Fibroblast of upper back skin (primary cell): ENCODE measurements at regions not wholly inside any gene's neighbourhood (a gene's known extent, or its start where the extent isn't known, plus 50 kb on each side); places are given as distances from the start of the nearest gene placed in this dataset.
"Not testable (repeated sequence)": the region's sequence is repeated elsewhere in the genome, so short reads cannot be mapped to it uniquely, and the experiment has no call there.

ENCODE experiments used
- DNase-seq: peaks from one replicate; pipeline ENCODE4 v3.0.0-alpha.2; 2013

DNA sequence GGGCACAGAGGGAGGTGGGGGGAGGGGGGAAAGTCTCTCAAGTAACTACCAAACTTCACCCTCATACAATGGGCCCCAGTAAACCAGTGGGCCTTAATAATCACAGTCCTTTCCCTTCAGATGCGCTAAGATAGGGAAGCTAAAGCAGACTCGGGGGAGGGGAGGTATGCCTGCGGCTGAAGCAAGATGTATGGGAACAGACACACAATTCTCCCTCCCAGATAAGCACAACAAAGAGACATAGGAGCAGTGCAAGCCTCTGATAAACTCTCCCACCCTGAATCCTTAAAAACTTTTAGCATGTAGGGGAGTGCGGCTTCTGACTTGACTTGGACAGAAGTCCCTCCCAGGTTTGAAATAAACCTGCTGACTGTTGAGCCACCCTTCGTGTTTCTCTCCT is 54.7 kb downstream of the PROP1 start:
- DNase-seq = not testable (repeated sequence)

DNA sequence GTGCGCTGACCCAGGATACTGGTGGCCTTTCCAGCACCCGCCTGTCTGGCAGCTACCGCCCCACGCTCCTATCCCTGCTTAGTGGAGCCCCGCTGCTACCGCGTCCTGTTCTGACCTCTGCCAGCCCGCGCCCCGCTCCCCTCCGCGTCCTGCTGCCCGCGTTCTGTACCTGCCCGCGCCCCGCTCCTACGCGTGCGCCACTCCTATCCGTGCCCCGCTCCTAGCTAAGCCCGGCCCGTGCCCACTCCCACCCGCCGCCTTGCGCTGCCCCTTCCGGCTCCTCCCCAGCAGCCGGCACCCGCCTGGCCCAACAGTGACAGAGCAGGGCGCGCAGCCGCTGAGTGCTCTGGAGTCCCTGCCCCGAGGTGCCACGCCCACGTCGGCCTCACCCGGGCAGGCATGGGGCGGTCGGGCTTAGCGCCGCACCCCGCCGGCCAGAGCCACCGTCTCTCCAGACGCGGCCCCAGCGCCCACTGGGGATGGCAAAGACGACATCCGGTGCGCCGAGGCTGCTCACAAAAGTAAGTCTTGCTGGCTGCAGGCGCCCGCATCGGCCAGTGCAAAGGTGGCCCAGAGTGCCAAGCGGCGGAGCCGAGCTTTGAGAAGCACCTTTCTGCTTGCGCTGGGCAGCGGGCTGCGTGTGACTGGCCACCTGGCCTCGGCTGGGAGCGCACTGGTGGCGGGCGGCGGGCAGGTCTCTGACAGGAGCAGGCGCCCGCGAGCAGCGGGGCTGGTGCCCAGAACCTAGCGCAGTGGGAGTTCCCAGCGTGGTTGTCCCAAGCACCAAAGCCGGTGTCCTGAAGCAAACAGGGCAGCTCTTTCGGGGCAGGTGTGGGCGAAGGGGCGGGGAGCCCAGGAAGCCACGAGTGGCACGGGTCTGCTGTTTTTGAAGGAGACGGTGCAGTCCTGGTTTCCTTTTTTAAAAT is 56.5 kb downstream of the PROP1 start:
- DNase-seq = not testable (repeated sequence)

DNA sequence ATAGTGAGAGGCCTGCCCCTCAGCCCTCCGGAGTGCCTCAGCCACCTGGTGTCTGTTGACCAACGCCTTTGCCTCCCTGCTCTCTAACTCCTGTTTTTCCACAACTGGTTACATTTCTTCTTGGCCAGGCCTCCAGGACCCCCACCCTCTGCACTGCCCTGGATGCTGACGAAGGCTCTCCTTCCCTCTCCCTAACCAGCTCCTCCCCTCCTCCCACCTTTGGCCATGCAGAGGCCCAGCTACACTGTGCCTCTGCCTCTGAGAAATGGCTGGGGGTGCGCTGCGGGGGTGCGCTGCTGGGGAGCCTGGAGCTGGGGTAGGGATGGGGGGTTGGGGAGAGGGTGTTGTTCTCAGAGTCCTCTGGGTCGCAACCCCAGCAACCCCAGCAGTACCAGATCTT is 57.3 kb downstream of the PROP1 start:
- not testable (repeated sequence) for DNase-seq

DNA sequence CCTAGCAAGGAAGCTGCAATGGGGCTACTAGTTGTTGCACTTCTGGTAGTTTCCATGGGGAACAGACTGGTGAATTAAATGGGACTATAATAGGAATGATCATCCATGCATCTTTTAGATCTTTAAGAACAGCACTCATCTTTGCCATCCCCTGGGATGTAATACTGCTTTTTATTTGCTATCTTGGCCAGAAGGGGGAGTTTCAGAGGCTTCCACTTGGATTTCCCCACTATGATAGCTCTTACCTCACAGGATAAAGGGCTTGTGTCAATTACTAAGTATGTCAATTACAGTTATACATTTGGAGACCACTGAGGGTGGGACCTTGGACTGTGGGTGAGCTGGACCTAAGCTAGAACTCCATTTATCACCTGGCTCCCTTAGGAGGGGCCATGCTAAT is 61.8 kb downstream of the PROP1 start:
- not testable (repeated sequence) for DNase-seq

DNA sequence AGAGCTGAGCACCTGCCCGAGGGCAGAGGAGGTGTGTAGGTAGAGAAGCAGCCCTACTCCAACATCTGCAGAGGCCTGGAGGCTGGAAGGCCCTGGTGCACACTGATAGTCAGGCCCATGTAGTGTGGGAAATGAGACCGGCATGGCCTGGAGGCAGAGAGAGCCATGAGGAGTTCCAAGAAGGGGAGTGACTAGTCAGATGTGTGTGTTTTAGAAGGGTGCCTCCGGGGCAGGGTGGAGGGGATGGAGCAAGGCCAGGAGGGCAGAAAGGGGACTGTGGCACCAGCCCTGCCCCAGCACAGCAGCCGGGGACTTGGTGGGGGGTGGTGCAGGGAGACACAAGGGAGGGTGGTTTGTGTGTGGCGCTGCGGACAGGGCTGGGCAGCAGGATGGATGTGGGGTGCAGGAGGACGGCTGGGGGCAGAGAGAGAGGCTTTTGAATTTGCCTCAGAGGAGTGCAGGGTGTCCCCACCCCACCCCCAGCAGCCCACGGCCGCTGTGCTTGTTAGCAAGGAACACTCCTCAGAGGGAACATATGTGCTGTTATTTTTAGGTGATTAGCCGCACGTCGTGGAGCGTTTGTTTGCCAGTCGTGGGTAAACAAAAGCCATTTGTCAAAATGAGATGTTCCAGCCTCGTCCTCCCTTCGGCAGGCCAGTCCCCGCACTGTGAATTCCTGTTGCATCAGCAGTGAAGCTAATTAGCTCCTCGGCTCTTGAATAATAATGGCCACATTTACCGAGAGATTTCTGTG is 65.6 kb downstream of the PROP1 start:
- not testable (repeated sequence) for DNase-seq

DNA sequence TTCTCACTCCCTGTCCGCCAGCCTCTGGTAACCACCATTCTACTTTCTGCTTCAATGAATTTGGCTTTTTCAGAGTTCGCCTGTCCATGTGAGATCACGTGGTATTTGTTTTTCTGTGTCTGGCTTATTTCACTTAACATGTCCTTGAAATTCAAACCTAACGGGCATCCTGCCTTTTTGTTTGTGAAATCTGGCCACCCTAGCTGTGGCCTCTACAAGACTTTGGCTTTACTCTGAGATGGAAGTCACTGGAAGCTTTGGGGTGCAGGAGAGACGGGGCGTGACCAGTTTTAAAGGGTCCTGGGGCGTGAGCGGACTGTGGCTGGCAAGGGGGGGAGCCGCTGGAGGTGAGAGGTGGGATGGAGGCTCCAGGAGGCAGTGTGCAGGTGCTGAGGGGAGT is 66.4 kb downstream of the PROP1 start:
- not testable (repeated sequence) for DNase-seq

DNA sequence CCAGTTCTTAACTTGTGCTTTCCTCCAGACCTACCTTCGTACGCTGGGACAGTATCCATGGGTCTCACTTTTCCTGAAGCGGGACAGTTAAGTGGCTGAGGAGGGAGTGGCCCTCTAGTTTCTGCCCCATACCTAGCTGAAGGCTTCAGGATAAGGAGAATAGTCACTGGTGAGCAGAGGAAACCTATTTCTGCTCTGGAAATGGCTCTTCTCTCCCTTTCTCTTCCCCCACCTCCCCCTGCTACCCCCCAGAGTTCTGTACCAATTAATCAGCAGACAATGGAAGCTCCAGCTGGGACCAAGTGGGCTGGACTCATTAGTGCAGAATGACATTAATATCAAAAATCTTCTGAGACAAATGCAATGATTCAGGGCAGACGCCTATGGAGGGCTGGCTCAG is 68.5 kb downstream of the PROP1 start:
- DNase-seq = not testable (repeated sequence)

DNA sequence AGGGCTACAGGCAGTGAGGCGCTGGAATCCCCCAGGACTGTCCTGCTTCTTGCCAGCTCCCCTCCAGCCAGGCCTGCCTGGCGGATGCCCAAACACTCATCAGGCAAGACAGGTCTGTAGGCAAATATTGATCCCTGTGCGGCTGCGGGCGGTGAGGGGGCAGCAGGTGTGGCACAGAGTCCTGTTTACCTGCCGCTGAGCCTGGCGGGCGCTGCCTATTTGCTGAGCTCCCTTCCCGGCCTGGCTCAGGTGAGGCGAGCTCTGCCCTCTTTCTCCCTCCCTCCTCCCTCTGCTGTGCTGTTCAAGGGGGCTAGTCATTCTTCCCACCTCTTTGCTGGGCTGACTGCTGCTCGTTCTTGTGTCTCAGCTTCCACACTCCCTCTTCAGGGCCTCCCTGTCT is 71.5 kb downstream of the PROP1 start:
- not testable (repeated sequence) for DNase-seq

DNA sequence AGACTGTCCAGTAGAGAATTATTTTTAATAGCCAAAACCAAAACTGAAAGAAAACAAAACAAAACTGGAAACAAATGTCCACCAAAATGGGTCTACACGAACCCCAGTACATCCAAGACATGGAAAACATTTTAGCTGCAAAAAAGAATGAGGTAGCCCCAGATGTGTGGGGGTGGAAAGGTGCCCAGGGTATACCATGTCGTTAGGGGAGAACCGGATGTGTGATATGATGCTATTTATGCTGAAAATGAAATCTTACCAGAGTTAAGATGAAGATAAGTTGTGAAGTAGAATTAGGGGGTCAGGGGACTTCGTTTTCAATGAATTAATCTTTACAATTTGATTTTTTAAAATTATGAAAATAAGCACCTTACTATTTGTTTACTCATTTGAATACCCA is 72.2 kb downstream of the PROP1 start:
- not testable (repeated sequence) for DNase-seq

DNA sequence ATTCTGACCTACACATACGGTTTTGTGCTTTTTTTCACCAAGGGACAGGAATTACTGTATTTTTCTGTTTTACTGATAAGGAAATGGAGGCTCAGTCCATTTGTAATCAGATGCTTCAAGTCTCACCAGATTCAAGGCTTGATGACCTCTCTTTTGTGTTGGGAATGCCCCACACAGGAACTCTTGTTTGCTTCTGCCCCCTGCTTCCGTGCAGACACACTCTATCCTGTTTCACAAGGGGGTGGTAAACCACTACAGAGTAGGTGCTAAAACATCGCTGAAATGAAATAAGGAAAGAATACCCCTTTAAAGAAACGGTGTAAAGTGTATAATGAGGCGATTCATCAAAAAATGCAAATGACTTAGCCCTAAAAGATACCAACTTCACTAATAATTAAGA is 72.9 kb downstream of the PROP1 start:
- not testable (repeated sequence) for DNase-seq

DNA sequence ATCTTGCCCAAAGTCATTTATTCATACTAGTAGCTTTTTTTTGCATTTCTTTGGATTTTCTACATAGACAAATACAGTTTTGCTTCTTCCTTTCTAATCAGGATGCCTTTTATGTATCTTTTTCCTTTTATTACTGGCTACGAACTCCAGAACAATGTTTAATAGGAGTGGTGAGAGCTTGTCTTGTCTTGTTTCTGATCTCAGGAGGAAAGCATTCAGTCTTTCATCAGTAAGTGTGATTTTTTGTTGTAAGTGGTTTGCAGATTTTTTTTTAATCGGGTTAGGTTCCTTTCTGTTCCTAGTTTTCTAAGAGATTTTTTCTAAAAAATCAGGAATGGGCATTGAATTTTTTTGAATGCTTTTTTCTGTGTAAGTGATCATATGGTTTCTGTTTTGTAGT is 86.8 kb downstream of the PROP1 start:
- DNase-seq = peak; percentile 1

DNA sequence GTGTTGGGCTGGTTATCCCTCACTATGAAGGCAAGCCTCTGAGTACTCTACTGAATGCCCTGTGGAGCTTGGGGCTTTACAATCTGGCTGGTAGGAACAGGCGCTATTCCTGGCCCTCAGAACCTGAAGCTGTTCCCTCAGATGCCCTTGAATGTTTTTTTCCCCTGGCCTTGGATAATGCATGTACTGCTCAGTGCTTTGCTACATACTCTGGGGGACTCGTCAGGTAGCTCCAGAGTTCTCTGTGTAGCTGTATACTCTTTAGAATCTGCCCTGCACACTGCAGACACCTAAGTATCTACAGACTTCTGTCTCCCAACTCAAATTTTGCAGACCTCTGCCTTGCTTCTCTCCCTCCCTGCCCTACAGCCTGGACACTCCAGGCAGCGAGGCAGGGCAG is 93.2 kb downstream of the PROP1 start:
- DNase-seq = not testable (repeated sequence)

DNA sequence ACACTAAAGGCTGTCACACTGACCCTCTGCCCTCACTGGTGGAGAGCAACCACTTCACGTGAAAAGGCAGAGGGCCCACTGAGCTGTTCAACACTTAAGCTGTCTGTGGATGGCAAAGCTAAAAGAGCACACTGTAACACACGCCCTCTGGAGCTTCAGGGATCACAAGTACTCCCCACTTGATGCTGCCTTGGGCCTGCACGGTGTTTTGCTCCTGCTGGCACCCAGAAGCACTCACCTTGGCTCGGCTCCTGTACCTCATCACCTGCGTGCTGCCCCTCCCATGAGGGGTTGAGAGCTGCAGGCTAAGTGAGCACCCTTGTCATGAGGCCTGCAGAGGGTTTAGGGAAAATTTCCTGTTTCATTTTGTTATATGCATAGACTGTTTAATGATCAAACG is 96.0 kb downstream of the PROP1 start:
- DNase-seq = not testable (repeated sequence)

DNA sequence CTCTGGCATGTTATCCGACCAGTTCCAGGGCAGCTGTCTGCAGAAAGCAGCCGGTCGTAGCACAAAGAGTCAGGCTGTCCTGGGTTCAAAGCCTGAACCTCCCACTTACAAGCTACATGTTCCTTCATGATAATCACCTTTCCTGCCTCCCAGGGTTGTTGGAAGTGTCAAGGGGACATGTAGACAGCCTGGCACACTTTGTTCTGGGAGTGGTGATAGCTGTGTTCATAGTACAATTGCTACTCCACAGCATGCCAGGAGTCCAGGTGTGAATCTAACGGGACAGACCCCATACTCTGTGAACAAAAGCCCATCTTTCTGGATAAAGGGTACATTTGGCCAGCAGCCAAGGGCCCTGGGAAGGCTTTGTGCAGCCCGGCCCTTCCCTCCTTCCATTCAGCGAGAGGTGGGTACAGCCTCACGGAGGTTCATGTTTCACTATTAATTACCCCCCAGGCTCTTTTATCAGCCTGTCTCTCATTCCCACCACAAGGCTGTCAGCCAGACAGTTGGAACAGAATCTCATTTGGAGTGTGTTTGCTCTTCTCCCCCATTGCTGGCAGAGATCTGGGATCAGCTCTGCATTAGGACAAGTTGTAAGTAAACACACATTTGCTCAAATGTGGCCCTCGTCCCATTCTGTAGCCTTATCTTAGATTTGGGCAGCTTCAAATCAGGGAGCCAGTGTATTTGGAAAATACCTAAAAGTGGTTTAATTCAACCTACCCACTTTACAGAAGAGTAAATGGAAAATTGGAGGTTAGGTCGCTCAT is 101.2 kb downstream of the PROP1 start:
- not testable (repeated sequence) for DNase-seq

DNA sequence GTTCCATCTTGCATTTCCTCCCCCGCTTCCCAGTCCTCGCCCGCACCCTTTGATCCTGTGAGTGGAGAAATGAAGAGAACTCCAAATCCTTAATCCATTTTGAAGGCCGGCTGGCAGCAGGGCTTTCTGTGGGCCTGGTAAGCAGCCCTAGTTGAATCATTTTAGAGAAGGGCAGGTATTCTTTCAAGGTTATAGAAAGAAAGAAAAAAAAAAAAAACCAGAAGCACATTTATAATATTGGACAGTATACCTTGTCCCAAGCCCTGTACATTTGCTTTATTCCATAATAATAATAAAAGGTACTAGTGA is 103.7 kb downstream of the PROP1 start:
- not testable (repeated sequence) for DNase-seq

DNA sequence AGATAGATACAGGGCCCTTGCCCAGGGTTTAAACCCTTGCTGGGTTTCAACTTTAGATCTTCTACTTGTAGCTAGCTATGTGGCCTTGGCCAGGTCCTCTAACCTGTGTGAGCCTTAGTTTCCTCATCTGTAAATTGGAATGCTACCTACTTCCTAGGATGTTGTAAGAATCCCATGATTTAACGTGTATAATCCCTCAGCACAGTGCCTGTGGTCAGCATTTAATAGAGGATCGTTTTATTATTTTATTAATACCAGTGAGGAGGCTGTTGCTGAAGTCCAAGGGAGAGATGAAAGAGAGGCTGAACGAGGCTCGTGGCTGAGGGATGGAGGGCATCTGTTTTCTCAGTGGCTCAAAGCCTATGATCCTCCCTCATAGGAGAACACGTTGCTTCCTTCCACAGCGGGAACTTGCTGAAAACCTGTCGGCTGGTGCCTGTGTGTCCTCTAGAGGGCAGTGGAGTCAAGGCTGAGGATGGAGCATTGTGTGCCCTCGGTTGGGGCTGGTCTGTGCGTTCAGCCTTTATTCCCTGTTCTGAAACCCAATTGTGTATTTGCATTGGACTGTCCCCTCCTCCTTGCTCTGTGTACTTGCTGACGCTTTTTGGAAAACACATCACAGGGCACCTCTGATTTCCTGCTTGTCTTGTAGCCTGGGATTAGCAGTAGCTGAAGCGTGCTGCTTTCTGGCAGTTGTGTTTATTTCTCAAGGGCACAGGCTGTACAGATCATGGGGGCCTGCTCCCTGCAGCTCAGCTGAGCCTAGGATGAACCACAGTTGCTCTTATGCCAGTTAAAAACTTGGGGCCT is 104.3 kb downstream of the PROP1 start:
- not testable (repeated sequence) for DNase-seq

DNA sequence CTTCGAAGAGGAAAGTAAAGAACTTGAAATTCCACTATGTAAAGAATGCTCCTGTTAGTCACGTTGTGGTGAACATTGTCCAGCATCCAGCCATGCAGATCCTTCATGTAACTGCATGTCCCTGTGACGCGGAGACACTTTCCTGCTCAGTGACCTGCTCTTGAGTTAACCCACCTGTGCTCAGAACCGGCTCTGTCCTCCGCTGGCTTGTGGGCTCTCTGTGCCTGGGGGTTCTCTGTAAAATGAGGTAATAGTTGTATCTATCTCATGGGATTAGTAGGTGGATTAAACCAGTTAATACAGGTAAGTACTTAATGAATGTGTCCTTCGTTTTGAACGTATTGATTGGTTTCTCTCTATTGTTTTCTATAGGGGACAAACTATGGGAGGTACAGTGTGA is 100.6 kb upstream of the FAM153A start:
- DNase-seq = not testable (repeated sequence)

DNA sequence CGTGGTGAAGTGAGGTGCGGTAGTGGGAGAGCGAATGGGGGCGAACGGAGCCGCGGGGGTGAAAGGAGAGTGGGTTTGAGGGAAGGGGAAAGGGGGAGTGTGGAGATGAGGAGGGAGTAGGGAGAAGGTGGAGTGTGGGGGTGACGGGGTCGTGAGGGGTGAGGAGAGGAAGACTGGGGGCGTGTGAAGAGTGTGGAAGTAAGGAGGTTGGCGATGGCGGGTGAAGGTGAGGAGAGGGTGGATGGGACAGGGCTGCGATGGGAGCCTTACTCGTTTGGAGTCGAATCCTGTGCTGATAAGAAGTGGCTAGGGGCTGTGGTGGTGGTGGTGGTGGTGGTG is 93.2 kb upstream of the FAM153A start:
- DNase-seq = not testable (repeated sequence)

DNA sequence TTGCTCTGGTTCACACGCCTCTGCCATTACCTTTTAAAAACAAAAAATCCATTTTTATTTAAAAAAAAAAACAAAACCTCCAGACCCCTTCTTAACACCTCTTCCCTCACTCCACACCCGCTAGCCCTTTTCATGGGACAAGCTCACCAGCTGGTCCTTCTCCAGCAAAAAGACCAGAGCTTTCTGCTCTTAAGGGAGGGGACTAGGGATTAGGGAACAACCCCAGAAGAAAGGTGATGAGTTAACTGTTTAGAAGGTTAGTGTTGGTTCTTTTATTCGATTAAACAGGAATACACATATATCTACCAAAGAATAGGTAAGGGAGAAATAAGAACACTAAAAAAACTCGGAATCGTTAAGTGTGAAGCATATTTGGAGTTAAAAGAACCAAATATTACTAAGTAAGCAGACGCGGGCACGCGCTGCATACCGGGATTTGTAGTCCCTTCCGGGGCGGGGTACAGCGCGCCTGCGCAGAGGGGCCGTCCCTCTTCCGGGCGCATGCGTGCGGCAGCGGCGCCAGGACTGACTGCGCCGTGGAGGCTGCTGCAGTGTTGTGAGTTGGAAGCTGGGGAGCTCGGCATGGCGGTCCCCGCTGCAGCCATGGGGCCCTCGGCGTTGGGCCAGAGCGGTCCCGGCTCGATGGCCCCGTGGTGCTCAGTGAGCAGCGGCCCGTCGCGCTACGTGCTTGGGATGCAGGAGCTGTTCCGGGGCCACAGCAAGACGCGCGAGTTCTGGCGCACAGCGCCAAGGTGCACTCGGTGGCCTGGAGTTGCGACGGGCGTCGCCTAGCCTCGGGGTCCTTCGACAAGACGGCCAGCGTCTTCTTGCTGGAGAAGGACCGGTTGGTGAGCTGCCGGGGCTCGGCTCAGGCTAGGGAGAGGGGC is 92.6 kb upstream of the FAM153A start:
- DNase-seq = not testable (repeated sequence)

DNA sequence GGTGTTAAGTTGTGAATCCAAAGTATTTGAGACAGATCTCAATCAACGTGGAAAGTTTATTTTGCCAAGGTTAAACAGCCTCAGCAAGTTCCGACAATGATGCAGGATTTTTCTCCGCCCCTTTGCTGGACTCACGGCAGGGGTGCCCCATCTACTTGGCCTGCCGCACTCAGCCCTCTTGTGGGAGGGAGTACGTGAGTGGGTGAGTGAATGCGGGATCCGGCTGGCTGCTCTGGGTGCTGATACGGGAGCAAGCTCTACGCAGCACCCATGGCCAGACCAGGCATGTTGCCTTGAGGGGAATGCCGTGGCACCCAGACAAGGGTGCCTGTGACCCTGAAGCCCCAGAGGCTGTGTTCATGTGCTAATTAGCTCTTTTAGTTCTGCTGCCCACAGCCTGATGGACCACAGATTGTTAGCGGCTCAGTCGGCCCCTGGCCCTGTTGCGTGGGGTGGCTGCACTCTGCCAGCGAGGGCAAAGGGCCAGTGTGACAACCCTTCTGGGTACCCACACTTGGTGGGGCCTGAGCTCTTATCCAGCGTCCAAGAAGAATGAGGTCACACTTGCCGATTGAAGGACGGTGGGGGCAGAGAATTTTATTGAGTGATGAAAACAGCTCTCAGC is 81.2 kb upstream of the FAM153A start:
- DNase-seq = not testable (repeated sequence)

DNA sequence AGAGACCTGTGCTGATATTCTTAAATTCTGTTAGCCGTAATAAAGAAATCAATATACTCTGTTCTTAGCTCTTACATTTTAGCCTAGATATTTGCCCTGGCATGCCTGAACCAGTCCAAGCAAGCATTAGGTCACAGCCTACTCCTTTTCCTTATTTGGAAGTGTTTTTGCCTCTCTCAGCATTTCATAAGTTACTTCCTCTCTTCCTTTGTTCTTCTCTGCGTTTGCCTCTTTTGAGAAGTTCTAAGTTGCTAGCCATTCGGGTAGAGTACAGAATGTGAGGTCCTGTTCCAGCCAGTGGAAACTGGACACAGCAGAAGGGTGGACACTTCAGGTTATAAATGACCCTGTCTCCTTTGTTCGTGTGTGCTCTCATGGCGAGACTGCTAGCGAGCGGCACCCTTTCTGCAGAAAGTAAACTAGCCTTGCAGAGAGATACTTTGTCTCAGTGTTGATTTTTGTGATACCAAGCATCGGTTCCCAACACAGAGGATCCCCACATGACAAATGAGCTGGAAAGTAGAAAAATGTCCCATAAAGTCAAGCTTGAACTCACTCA is 75.0 kb upstream of the FAM153A start:
- not testable (repeated sequence) for DNase-seq
